GM18519 (cell line): ENCODE measurements at regions not wholly inside any gene's neighbourhood (a gene's known extent, or its start where the extent isn't known, plus 50 kb on each side); places are given as distances from the start of the nearest gene placed in this dataset.

Experiments
- ATAC-seq: cut with Tn5 transposase; IDR thresholded peaks from one replicate; pipeline ENCODE4 v1.9.1; 2021; ENCODE audit warnings: mild to moderate bottlenecking, moderate library complexity; ENCODE audit not compliant: unreplicated experiment, low FRiP score

GRCh38 chr5:3801967-3802366 is 206.3 kb downstream of the IRX1 start:
- ATAC-seq = no peak

- no peak for ATAC-seq
Measured at GRCh38 chr5:3809455-3809854, 213.8 kb downstream of the IRX1 start.

- no peak for ATAC-seq
Measured at GRCh38 chr5:3811116-3811515, 215.5 kb downstream of the IRX1 start.

- no peak for ATAC-seq
Measured at GRCh38 chr5:3818624-3819023, 223.0 kb downstream of the IRX1 start.

- ATAC-seq = no peak
Measured at GRCh38 chr5:3825531-3826451, 230.2 kb downstream of the IRX1 start.

GRCh38 chr5:3827624-3828023 is 232.0 kb downstream of the IRX1 start:
- ATAC-seq = no peak

GRCh38 chr5:3828761-3829160 is 233.1 kb downstream of the IRX1 start:
- no peak for ATAC-seq

- no peak for ATAC-seq
Measured at GRCh38 chr5:3833566-3833965, 237.9 kb downstream of the IRX1 start.

- no peak for ATAC-seq
Measured at GRCh38 chr5:3835811-3836210, 240.2 kb downstream of the IRX1 start.

- no peak for ATAC-seq
Measured at GRCh38 chr5:3836528-3836927, 240.9 kb downstream of the IRX1 start.

GRCh38 chr5:3837506-3837905 is 241.9 kb downstream of the IRX1 start:
- no peak for ATAC-seq

- no peak for ATAC-seq
Measured at GRCh38 chr5:3839151-3839550, 243.5 kb downstream of the IRX1 start.

- ATAC-seq = no peak
Measured at GRCh38 chr5:3842591-3842990, 247.0 kb downstream of the IRX1 start.

- no peak for ATAC-seq
Measured at GRCh38 chr5:3843706-3844105, 248.1 kb downstream of the IRX1 start.

GRCh38 chr5:3844266-3844665 is 248.6 kb downstream of the IRX1 start:
- ATAC-seq = no peak

- no peak for ATAC-seq
Measured at GRCh38 chr5:3845230-3845629, 249.6 kb downstream of the IRX1 start.

GRCh38 chr5:3852161-3852916 is 256.7 kb downstream of the IRX1 start:
- ATAC-seq = no peak

GRCh38 chr5:3853362-3853761 is 257.7 kb downstream of the IRX1 start:
- no peak for ATAC-seq

- no peak for ATAC-seq
Measured at GRCh38 chr5:3854188-3854821, 258.7 kb downstream of the IRX1 start.

- no peak for ATAC-seq
Measured at GRCh38 chr5:3856036-3856435, 260.4 kb downstream of the IRX1 start.

- ATAC-seq = no peak
Measured at GRCh38 chr5:3858524-3858923, 262.9 kb downstream of the IRX1 start.
